ENCODE measurements at regions not wholly inside any gene's neighbourhood (a gene's known extent, or its start where the extent isn't known, plus 50 kb on each side); places are given as distances from the start of the nearest gene placed in this dataset.
A peak's percentile ranks its signal among the peaks of the same experiment; 100 is the strongest.

DNA sequence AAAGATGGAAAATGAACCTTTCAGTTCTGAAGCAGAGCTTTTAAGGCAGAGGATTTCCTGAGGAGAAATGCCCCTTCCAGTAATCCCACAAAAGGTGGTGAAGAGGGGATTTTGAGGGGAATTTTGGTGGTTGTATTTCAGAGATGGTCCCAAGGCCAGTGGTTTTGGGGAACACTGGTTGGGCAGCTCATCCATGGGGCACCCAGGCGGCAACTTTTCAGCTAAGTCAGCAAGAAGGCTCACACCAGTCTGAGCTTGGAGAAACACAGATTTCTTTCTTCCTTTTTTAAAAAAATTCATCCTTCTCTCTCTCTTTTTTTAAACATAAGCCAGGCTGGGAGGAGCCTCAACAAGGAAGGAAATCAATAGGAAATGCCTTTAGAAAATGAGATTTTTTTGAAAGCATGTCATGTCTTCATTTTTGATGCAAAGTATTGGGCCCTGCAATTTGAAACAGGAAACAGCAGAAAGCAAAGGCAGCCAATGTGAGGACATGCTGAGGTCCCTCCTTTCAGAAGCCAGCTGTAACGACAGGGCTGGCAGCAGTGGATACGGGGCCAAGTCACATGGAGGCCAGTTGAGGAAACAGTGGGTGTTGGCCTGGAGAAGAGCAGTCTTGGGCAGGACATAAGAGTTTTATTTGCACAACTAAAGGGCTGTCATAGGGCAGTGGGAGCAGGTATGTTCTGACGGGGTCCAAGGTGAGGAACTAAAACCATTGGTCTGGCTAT, 155.3 kb upstream of the KLF4 start:
- no peak for DNase-seq

DNA sequence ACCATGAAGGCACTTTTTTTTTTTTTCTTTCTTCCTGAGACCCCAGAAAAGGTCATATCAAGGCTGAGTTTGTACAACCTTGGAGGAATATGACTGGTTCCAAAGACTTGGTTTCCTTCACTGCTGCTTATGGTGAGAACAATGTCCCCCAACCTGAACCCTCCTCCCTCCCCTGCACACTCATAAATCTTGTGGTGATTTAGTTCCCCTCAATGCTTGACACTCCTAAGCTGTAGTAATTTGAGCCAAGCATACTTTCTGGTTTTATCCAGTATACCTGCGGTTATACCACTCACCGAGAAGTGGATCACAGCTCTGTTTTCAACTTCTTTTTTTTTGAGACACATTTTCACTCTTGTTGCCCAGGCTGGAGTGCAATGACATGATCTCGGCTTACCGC, 149.9 kb upstream of the KLF4 start:
- DNase-seq, result peak; percentile 48

GRCh38 chr9:107638521-107639310, 149.1 kb upstream of the KLF4 start:
- peak; percentile 32 for DNase-seq

GRCh38 chr9:107637421-107638420, 148.2 kb upstream of the KLF4 start:
- DNase-seq, result peak; percentile 4

GRCh38 chr9:107636571-107637381, 147.2 kb upstream of the KLF4 start:
- DNase-seq, result no peak

- DNase-seq, result no peak
Observed at GRCh38 chr9:107635803-107636174, 146.2 kb upstream of the KLF4 start.

- DNase-seq, result no peak
Observed at GRCh38 chr9:107635101-107635802, 145.7 kb upstream of the KLF4 start.

- DNase-seq, result no peak
Observed at GRCh38 chr9:107633406-107633805, 143.8 kb upstream of the KLF4 start.

DNA sequence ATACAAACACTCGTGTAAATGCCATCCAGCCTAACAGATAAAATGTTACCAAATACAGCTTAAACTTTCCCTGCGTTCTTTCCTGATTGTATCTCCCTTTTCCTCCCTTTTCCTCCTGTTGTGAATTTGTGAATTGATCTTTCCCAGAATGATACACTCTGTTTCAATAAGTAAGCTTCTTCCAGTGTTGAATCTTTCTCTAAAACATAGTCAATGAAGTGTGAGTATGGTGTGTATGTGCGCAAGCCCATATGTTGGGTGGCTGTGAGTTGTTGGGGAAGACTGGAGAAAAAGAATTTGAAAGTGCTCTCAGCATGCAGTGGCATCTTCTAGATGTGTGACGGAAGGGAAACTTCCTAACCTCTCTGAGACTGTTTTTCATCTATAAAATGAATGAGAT, 143.1 kb upstream of the KLF4 start:
- DNase-seq, result no peak

- no peak for DNase-seq
Observed at GRCh38 chr9:107632216-107632615, 142.6 kb upstream of the KLF4 start.

DNA sequence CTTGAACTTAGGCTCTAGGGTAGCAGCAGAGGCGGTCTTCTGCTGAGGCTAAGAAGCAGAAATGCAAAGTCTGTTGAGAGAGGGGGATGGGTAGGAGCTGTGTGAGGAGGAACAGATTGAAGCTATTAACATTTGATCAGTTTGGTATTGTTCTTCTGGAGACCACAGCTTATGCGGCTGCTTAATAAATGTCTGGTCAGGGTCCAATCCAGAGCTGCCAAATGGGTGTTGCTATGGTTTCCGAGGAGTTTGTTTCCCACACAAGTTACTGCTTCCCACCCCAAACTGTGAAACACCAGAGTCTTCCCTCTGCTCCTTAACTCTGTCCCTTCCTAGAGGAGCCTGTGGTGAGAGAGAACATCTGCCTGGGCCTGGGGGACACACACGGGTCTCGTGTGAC, 142.2 kb upstream of the KLF4 start:
- no peak for DNase-seq

DNA sequence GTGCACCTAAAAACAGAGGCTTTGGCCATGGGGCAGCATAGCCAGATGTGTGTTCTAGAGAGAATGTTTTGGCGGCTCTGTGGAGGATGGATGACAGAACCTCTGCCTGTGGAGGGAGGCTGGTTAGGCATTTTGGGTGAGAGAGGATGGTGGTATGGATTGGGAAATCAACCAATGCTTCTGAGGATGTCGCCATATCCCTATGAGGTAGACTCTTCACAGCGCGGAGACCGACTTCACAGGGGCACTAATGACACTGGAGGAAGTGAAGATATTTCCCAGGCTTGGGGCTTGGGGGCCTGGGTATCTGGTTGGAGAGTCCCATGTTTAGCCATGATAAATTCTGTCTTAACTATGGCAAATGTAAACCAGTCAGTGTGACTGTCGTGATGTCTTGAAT, 140.6 kb upstream of the KLF4 start:
- no peak for DNase-seq

- no peak for DNase-seq
Observed at GRCh38 chr9:107628444-107628843, 138.9 kb upstream of the KLF4 start.

DNA sequence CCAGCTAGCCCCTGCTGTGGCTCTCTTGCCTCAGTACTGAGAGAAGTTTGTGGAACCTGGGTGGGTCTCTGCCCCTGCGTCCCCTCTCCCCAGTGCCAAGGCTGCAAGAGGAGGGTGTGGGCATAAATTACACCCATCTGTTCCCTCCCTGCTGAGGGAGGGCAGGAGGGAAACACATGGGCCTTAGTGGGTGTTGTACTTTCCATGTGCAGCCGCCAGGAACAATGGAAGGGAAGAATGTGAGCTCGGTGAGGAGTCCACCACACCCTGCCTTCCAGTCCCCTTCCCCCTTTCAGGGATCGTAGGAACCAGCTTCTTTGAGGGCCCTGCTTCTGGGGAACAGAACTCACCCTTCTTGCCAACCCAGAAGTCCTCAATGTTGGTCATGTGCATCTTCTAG, 138.2 kb upstream of the KLF4 start:
- no peak for DNase-seq

GRCh38 chr9:107626118-107626517, 136.5 kb upstream of the KLF4 start:
- no peak for DNase-seq

- no peak for DNase-seq
Observed at GRCh38 chr9:107625383-107625984, 135.9 kb upstream of the KLF4 start.

- no peak for DNase-seq
Observed at GRCh38 chr9:107624234-107624948, 134.8 kb upstream of the KLF4 start.

- DNase-seq, result no peak
Observed at GRCh38 chr9:107621436-107621835, 131.9 kb upstream of the KLF4 start.

DNA sequence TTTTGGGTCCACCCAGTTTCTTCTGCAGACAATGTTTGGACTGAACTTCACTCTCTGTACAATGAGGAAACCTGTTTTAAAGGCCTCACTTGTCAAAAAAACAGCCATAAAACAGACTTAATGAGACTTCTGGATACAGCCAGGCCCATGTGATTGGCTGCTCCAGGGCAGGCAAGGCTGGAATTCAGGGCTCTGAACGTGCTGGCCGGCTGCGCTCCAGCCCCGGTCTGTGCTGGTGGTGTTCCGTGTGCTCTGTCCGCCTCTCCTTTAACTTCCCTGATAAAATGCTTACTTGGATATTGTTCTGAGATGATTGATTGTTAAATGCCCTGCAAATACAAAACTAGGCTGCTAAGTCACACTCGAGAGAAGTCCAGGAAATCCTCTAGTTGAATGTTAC, 131.2 kb upstream of the KLF4 start:
- no peak for DNase-seq

DNA sequence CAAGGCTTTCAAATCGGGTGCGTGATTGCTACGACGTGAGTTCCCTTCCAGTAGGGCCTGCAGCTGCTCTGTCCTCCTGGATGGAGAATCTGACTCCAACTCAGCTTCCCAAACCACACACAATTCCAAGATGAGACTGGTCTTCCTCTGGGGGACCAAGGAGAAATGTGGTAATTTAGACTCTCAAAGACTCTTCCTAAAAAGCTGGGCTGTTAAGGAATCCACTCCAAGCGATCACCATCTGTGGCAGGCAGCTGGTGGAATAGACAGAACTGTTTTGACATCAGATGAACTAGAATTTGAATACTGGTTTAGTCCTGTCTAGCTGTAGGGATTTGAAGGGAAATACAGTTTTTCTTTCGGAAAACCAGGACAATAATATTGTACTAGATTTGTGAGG, 130.7 kb upstream of the KLF4 start:
- DNase-seq, result no peak

GRCh38 chr9:107615321-107615720, 125.8 kb upstream of the KLF4 start:
- DNase-seq, result no peak

All from NCI-H1417 treated with DMSO at 0.1 percent for 48 hours (cell line).